HEK293 (cell line): ENCODE measurements at regions not wholly inside any gene's neighbourhood (a gene's known extent, or its start where the extent isn't known, plus 50 kb on each side); places are given as distances from the start of the nearest gene placed in this dataset.

ENCODE experiments used
- CTCF ChIA-PET: fragments of 350-600 bp; formaldehyde crosslinking; extraction: SDS; loops from one replicate; lab custom pipeline; 2021; ENCODE audit warnings: antibody characterized with exemption; lab: Yijun Ruan, JAX
- POLR2A ChIA-PET: fragments of 300-600 bp; formaldehyde crosslinking; extraction: SDS; loops from one replicate; lab custom pipeline; 2020; ENCODE audit warnings: antibody characterized with exemption, inconsistent platforms; lab: Yijun Ruan, JAX
- H3K27ac ChIP-seq: fragments of 200-500 bp; sonication (Bioruptor generic); 2 replicates; pipeline ENCODE4 v1.5.1; 2014; ENCODE audit warnings: low read depth, low read length, control low read depth, inconsistent platforms; ENCODE audit errors: extremely low read depth
- H3K36me3 ChIP-seq, 2 experiments: fragments of 200-500 bp in 1 of 2; sonication (Bioruptor generic) in 1 of 2; 1 replicate in 1 of 2; 2 replicates in 1 of 2; pipeline ENCODE4 v1.5.1; 2014 to 2017; ENCODE audit warnings: inconsistent platforms in 2 of 2, low read length in 2 of 2; ENCODE audit not compliant: control insufficient read depth in 2 of 2, insufficient read depth in 1 of 2
- H3K4me1 ChIP-seq: fragments of 200-500 bp; sonication (Bioruptor generic); 2 replicates; pipeline ENCODE4 v1.5.1; 2014; ENCODE audit warnings: mild to moderate bottlenecking, low read length, inconsistent platforms; ENCODE audit not compliant: control insufficient read depth, insufficient read depth
- H3K4me3 ChIP-seq: 2 replicates; pipeline ENCODE4 v1.5.1; 2011; ENCODE audit warnings: low read depth, mild to moderate bottlenecking, control low read depth, low read length, moderate library complexity
- H3K9me3 ChIP-seq: fragments of 200-500 bp; sonication (Bioruptor generic); 2 replicates; pipeline ENCODE4 v1.5.1; 2014; ENCODE audit warnings: low read depth, low read length, inconsistent platforms; ENCODE audit not compliant: control insufficient read depth, insufficient read depth
- OVOL3 ChIP-seq: fragments of 450-650 bp; formaldehyde crosslinking; IDR thresholded peaks from 2 replicates; pipeline ENCODE4 v1.5.1; 2016; ENCODE audit warnings: missing biosample characterization, missing genetic modification characterization
- SALL2 ChIP-seq: fragments of 450-650 bp; formaldehyde crosslinking; IDR thresholded peaks from 2 replicates; pipeline ENCODE4 v1.5.0; 2017; ENCODE audit warnings: missing biosample characterization, mild to moderate bottlenecking, missing genetic modification characterization, borderline replicate concordance
- YY1 ChIP-seq: fragments of 450-650 bp; formaldehyde crosslinking; IDR thresholded peaks from 2 replicates; pipeline ENCODE4 v1.5.1; 2018; ENCODE audit warnings: missing biosample characterization, missing genetic modification characterization
- ZFP41 ChIP-seq: fragments of 450-650 bp; formaldehyde crosslinking; IDR thresholded peaks from 2 replicates; pipeline ENCODE4 v1.5.1; 2016; ENCODE audit warnings: missing biosample characterization, missing genetic modification characterization, borderline replicate concordance
- ZNF221 ChIP-seq: fragments of 450-650 bp; formaldehyde crosslinking; IDR thresholded peaks from 2 replicates; pipeline ENCODE4 v1.5.1; 2017; ENCODE audit warnings: missing biosample characterization, missing genetic modification characterization, borderline replicate concordance
- ZNF529 ChIP-seq: fragments of 450-650 bp; formaldehyde crosslinking; IDR thresholded peaks from 2 replicates; pipeline ENCODE4 v1.5.1; 2017; ENCODE audit warnings: missing genetic modification characterization, missing biosample characterization; ENCODE audit not compliant: insufficient replicate concordance
- ZNF629 ChIP-seq: fragments of 450-650 bp; formaldehyde crosslinking; IDR thresholded peaks from 2 replicates; pipeline ENCODE4 v1.5.1; 2017; ENCODE audit warnings: missing biosample characterization, missing genetic modification characterization
- TF ChIP-seq, protein P1 (sequence below): fragments of 450-650 bp; formaldehyde crosslinking; IDR thresholded peaks from 2 replicates; pipeline ENCODE4 v1.5.1; 2017; ENCODE audit warnings: missing biosample characterization, mild to moderate bottlenecking, missing genetic modification characterization, moderate library complexity
- TF ChIP-seq, protein P2 (sequence below): fragments of 450-650 bp; formaldehyde crosslinking; IDR thresholded peaks from 2 replicates; pipeline ENCODE4 v1.5.1; 2016; ENCODE audit warnings: missing biosample characterization, missing genetic modification characterization
- TF ChIP-seq, protein P3 (sequence below): IDR thresholded peaks from 2 replicates; pipeline ENCODE4 v1.6.1; 2011; ENCODE audit warnings: mild to moderate bottlenecking, low read depth, low read length, borderline replicate concordance
- TF ChIP-seq, protein P4 (sequence below): fragments of 450-650 bp; formaldehyde crosslinking; conservative IDR thresholded peaks from 2 replicates; pipeline ENCODE4 v1.5.1; 2016; ENCODE audit warnings: low read depth, missing biosample characterization, missing genetic modification characterization
- TF ChIP-seq, protein P5 (sequence below): fragments of 450-650 bp; formaldehyde crosslinking; IDR thresholded peaks from 2 replicates; pipeline ENCODE4 v1.5.1; 2016; ENCODE audit warnings: missing biosample characterization, missing genetic modification characterization
- TF ChIP-seq, protein P6 (sequence below): fragments of 450-650 bp; formaldehyde crosslinking; IDR thresholded peaks from 2 replicates; pipeline ENCODE4 v1.5.1; 2016; ENCODE audit warnings: missing biosample characterization, missing genetic modification characterization

DNA sequence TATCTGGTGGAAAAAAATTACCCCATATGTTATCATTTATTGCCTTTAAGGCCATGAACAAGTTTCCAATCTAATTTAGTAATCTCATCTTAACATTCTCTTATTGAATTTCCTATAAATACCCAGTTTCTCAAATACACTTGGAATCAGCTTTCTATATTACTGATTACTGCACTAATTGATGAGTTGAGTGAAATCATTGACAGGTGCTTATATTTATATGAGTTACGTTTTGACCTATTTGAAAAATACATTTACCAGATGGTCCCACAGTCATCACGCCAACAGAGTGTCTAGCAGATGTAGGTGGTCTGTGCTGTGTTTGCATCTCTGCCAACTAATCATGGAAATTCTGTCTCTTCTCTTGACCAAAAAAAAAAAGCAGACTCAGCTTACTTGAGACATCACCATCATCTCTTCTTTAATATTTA, 307.3 kb upstream of the NREP start:
- Histone ChIP-seq H3K4me3 (no peak overlapping the region), H3K9me3 (no peaks in the 10 kb centered on the region), H3K4me1 (no peaks in the 10 kb centered on the region), H3K36me3 (no peaks in the 10 kb centered on the region)
- CTCF ChIA-PET: interaction anchor here (0.6 kb wide), 1 partner anchor 1197 kb away, joined by 3 read pairs; no protein-coding TSS in a partner anchor
- TF ChIP-seq SALL2 (tag by site-specific recombination): no peak
- TF ChIP-seq, protein P1, sequence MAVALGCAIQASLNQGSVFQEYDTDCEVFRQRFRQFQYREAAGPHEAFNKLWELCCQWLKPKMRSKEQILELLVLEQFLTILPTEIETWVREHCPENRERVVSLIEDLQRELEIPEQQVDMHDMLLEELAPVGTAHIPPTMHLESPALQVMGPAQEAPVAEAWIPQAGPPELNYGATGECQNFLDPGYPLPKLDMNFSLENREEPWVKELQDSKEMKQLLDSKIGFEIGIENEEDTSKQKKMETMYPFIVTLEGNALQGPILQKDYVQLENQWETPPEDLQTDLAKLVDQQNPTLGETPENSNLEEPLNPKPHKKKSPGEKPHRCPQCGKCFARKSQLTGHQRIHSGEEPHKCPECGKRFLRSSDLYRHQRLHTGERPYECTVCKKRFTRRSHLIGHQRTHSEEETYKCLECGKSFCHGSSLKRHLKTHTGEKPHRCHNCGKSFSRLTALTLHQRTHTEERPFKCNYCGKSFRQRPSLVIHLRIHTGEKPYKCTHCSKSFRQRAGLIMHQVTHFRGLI: no peak
- TF ChIP-seq, protein P2, sequence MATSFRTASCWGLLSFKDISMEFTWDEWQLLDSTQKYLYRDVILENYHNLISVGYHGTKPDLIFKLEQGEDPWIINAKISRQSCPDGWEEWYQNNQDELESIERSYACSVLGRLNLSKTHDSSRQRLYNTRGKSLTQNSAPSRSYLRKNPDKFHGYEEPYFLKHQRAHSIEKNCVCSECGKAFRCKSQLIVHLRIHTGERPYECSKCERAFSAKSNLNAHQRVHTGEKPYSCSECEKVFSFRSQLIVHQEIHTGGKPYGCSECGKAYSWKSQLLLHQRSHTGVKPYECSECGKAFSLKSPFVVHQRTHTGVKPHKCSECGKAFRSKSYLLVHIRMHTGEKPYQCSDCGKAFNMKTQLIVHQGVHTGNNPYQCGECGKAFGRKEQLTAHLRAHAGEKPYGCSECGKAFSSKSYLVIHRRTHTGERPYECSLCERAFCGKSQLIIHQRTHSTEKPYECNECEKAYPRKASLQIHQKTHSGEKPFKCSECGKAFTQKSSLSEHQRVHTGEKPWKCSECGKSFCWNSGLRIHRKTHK (tag by site-specific recombination): no peak
- TF ChIP-seq, protein P3, sequence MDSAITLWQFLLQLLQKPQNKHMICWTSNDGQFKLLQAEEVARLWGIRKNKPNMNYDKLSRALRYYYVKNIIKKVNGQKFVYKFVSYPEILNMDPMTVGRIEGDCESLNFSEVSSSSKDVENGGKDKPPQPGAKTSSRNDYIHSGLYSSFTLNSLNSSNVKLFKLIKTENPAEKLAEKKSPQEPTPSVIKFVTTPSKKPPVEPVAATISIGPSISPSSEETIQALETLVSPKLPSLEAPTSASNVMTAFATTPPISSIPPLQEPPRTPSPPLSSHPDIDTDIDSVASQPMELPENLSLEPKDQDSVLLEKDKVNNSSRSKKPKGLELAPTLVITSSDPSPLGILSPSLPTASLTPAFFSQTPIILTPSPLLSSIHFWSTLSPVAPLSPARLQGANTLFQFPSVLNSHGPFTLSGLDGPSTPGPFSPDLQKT: no peak
- TF ChIP-seq, protein P4, sequence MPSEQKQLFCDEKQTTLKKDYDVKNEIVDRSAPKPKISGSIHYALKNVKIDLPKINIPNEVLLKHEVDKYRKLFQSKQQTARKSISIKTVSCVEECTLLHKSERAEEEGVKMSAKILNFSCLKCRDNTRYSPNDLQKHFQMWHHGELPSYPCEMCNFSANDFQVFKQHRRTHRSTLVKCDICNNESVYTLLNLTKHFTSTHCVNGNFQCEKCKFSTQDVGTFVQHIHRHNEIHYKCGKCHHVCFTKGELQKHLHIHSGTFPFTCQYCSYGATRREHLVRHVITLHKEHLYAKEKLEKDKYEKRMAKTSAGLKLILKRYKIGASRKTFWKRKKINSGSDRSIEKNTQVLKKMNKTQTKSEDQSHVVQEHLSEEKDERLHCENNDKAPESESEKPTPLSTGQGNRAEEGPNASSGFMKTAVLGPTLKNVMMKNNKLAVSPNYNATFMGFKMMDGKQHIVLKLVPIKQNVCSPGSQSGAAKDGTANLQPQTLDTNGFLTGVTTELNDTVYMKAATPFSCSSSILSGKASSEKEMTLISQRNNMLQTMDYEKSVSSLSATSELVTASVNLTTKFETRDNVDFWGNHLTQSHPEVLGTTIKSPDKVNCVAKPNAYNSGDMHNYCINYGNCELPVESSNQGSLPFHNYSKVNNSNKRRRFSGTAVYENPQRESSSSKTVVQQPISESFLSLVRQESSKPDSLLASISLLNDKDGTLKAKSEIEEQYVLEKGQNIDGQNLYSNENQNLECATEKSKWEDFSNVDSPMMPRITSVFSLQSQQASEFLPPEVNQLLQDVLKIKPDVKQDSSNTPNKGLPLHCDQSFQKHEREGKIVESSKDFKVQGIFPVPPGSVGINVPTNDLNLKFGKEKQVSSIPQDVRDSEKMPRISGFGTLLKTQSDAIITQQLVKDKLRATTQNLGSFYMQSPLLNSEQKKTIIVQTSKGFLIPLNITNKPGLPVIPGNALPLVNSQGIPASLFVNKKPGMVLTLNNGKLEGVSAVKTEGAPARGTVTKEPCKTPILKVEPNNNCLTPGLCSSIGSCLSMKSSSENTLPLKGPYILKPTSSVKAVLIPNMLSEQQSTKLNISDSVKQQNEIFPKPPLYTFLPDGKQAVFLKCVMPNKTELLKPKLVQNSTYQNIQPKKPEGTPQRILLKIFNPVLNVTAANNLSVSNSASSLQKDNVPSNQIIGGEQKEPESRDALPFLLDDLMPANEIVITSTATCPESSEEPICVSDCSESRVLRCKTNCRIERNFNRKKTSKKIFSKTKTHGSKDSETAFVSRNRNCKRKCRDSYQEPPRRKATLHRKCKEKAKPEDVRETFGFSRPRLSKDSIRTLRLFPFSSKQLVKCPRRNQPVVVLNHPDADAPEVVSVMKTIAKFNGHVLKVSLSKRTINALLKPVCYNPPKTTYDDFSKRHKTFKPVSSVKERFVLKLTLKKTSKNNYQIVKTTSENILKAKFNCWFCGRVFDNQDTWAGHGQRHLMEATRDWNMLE: no peak
- TF ChIP-seq, protein P5, sequence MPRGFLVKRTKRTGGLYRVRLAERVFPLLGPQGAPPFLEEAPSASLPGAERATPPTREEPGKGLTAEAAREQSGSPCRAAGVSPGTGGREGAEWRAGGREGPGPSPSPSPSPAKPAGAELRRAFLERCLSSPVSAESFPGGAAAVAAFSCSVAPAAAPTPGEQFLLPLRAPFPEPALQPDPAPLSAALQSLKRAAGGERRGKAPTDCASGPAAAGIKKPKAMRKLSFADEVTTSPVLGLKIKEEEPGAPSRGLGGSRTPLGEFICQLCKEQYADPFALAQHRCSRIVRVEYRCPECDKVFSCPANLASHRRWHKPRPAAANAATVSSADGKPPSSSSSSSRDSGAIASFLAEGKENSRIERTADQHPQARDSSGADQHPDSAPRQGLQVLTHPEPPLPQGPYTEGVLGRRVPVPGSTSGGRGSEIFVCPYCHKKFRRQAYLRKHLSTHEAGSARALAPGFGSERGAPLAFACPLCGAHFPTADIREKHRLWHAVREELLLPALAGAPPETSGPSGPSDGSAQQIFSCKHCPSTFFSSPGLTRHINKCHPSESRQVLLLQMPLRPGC (tag by site-specific recombination): no peak
- TF ChIP-seq, protein P6, sequence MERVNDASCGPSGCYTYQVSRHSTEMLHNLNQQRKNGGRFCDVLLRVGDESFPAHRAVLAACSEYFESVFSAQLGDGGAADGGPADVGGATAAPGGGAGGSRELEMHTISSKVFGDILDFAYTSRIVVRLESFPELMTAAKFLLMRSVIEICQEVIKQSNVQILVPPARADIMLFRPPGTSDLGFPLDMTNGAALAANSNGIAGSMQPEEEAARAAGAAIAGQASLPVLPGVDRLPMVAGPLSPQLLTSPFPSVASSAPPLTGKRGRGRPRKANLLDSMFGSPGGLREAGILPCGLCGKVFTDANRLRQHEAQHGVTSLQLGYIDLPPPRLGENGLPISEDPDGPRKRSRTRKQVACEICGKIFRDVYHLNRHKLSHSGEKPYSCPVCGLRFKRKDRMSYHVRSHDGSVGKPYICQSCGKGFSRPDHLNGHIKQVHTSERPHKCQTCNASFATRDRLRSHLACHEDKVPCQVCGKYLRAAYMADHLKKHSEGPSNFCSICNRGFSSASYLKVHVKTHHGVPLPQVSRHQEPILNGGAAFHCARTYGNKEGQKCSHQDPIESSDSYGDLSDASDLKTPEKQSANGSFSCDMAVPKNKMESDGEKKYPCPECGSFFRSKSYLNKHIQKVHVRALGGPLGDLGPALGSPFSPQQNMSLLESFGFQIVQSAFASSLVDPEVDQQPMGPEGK: no peak
- TF ChIP-seq ZNF529 (tag by site-specific recombination): no peak
- TF ChIP-seq ZNF221 (tag by site-specific recombination): no peak
- TF ChIP-seq YY1 (tag by site-specific recombination): no peak
- no peak for TF ChIP-seq ZFP41
- no peak for TF ChIP-seq ZNF629 (tag by site-specific recombination)
- no peak for TF ChIP-seq OVOL3 (tag by site-specific recombination)
- TF ChIP-seq, all 188 proteins: peak for 0
- no peak overlapping the region for H3K27ac ChIP-seq
- POLR2A ChIA-PET: no interaction called here
